Fibroblast of skin of back (primary cell): ENCODE measurements at regions not wholly inside any gene's neighbourhood (a gene's known extent, or its start where the extent isn't known, plus 50 kb on each side); places are given as distances from the start of the nearest gene placed in this dataset.
"Not testable (repeated sequence)": the region's sequence is repeated elsewhere in the genome, so short reads cannot be mapped to it uniquely, and the experiment has no call there.

Experiments used
- DNase-seq: peaks from one replicate; pipeline ENCODE4 v3.0.0-alpha.2; 2013

GRCh38 chr3:86554383-86554782, 436.6 kb downstream of the VGLL3 start:
- no peak for DNase-seq

GRCh38 chr3:86547692-86548091, 443.3 kb downstream of the VGLL3 start:
- DNase-seq = no peak

- DNase-seq = no peak
Measured at GRCh38 chr3:86537171-86537570, 453.8 kb downstream of the VGLL3 start.

- no peak for DNase-seq
Measured at GRCh38 chr3:86519819-86520218, 471.1 kb downstream of the VGLL3 start.

- no peak for DNase-seq
Measured at GRCh38 chr3:86481636-86482035, 509.3 kb downstream of the VGLL3 start.

- DNase-seq = no peak
Measured at GRCh38 chr3:86481031-86481430, 509.9 kb downstream of the VGLL3 start.

- no peak for DNase-seq
Measured at GRCh38 chr3:86464180-86464579, 526.8 kb downstream of the VGLL3 start.

- no peak for DNase-seq
Measured at GRCh38 chr3:86451749-86452148, 539.2 kb downstream of the VGLL3 start.

GRCh38 chr3:86438544-86438943, 552.4 kb downstream of the VGLL3 start:
- no peak for DNase-seq

GRCh38 chr3:86427343-86427742, 563.6 kb downstream of the VGLL3 start:
- DNase-seq = no peak

GRCh38 chr3:86420990-86421739, 569.8 kb downstream of the VGLL3 start:
- DNase-seq = no peak

- no peak for DNase-seq
Measured at GRCh38 chr3:86418861-86419260, 572.1 kb downstream of the VGLL3 start.

- DNase-seq = no peak
Measured at GRCh38 chr3:86416334-86416733, 574.6 kb downstream of the VGLL3 start.

- DNase-seq = no peak
Measured at GRCh38 chr3:86413645-86414044, 577.3 kb downstream of the VGLL3 start.

GRCh38 chr3:86410587-86410986, 580.4 kb downstream of the VGLL3 start:
- no peak for DNase-seq

- DNase-seq = not testable (repeated sequence)
Measured at GRCh38 chr3:86389759-86390158, 601.2 kb downstream of the VGLL3 start.

GRCh38 chr3:86388820-86389219, 602.1 kb downstream of the VGLL3 start:
- no peak for DNase-seq

- no peak for DNase-seq
Measured at GRCh38 chr3:86382556-86382955, 608.4 kb downstream of the VGLL3 start.

- no peak for DNase-seq
Measured at GRCh38 chr3:86381247-86381646, 609.7 kb downstream of the VGLL3 start.

- no peak for DNase-seq
Measured at GRCh38 chr3:86379280-86379679, 611.7 kb downstream of the VGLL3 start.

- DNase-seq = no peak
Measured at GRCh38 chr3:86378829-86379228, 612.1 kb downstream of the VGLL3 start.

- not testable (repeated sequence) for DNase-seq
Measured at GRCh38 chr3:86335566-86335965, 655.4 kb downstream of the VGLL3 start.

GRCh38 chr3:86333636-86334035, 657.3 kb downstream of the VGLL3 start:
- DNase-seq = no peak

- no peak for DNase-seq
Measured at GRCh38 chr3:86303935-86304334, 687.0 kb downstream of the VGLL3 start.
